ENCODE measurements at regions not wholly inside any gene's neighbourhood (a gene's known extent, or its start where the extent isn't known, plus 50 kb on each side); places are given as distances from the start of the nearest gene placed in this dataset.

DNA sequence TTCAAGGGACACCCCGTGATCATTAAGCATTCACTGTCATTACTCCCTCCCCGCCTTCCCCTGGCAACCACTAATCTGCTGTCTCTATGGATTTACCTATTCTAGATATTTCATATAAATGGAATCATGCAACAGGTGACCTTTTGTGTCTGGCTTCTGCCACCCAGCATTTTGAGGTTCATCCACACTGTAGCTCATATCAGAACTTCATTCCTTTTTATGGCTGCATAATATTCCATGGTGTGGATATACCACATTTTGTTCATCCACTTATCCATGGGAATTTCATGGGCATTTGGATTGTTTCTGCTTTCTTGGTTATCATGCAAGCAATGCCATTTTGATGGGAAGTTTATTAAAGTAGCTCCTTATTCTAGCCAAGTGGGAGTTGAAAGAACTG lies 184.2 kb upstream of the VASH1 start:
- no peak overlapping the region for H3K4me3 ChIP-seq (ENCODE audit: low read depth, low read length)
- no peak for TF ChIP-seq CTCF (conservative IDR thresholded peaks at IDR 0.05; ENCODE audit: low read depth, low read length)
- DNase-seq (ENCODE audit: low read depth) = no peak

DNA sequence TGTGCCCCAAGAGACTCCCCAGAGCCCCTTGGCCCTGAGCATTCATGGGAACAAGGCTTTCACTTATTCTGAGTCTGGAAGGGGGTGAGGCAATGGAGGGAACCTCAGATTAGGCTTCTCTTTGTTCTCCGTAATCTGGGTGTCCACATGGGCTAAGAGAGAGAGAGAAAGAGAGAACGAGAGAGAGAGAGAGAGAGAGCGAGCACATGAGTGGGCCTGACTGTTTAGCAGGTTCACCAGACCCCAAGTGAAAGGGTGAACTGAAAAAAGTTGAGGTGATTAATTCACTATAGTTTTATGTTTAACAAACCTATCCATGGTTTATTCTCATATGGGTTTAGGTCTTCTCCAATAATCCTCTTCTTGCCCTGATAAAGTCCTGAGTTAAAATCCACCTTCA lies 183.4 kb upstream of the VASH1 start:
- DNase-seq (ENCODE audit: low read depth) = no peak
- TF ChIP-seq CTCF (conservative IDR thresholded peaks at IDR 0.05; ENCODE audit: low read depth, low read length) = no peak
- no peak overlapping the region for H3K4me3 ChIP-seq (ENCODE audit: low read depth, low read length)

GRCh38 chr14:76580399-76580798 lies 180.9 kb upstream of the VASH1 start:
- TF ChIP-seq CTCF (conservative IDR thresholded peaks at IDR 0.05; ENCODE audit: low read depth, low read length) = no peak
- no peak overlapping the region for H3K4me3 ChIP-seq (ENCODE audit: low read depth, low read length)
- no peak for DNase-seq (ENCODE audit: low read depth)

- DNase-seq (ENCODE audit: low read depth) = no peak
- H3K4me3 ChIP-seq (ENCODE audit: low read depth, low read length) = no peak overlapping the region
- TF ChIP-seq CTCF (conservative IDR thresholded peaks at IDR 0.05; ENCODE audit: low read depth, low read length) = no peak
Observed at GRCh38 chr14:76580967-76581366, 180.3 kb upstream of the VASH1 start.

DNA sequence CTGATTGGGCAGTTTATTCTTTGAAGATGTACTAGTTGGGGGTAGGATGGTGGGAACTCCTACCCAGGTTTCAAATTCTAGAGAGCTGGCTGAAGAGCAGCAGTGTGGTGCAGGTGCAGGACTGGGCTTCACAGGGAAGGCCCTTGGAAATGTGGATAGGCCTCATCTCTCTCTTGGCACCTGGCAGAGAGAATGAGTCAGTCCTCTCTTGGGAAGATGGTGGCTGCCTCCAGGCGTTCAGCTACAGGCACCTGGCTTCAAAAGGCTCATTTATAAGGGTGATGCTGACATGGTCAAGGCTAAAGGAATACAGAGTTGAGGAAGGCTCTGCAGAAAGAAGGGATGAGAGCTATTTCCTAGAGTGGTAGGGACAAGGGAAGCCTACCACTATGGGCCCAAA lies 179.7 kb upstream of the VASH1 start:
- no peak overlapping the region for H3K4me3 ChIP-seq (ENCODE audit: low read depth, low read length)
- DNase-seq (ENCODE audit: low read depth) = no peak
- no peak for TF ChIP-seq CTCF (conservative IDR thresholded peaks at IDR 0.05; ENCODE audit: low read depth, low read length)

DNA sequence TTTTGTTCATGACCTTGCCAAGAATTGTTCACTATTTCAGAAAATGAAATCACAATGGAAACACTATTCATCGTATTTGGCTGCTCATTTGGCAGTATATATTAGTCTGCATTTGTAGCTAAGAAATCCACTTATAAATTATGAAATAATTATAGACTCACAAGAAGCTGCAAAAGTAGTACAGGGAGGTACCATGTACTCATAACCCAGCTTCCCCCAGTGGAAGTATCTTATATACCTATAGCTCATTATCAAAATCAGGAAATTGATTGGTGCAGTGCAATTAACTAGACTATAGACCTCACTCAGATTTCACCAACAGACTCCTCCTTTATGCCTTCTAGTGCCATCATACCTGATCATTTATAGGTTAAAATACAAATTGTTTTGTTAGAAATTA lies 178.8 kb upstream of the VASH1 start:
- H3K4me3 ChIP-seq (ENCODE audit: low read depth, low read length) = no peak overlapping the region
- no peak for DNase-seq (ENCODE audit: low read depth)
- no peak for TF ChIP-seq CTCF (conservative IDR thresholded peaks at IDR 0.05; ENCODE audit: low read depth, low read length)

DNA sequence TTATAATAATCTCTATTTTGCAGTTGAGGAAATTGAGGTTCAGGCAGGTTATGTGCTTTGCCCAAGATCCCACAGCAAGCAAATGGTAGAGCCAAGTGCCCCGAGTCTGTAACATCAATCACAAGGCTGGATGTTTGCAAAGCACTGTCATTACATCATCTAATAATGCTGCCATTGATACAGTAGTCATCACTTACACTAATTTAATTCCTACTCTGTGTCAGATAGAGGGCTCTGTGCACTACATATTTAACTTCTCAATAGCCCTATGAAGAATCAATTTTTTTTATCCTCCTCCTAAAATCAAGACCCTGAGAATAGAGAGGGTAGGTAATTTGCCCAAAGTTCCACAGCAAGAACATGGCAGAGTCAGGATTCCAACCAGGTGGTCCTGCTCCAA lies 178.1 kb upstream of the VASH1 start:
- DNase-seq (ENCODE audit: low read depth) = no peak
- TF ChIP-seq CTCF (conservative IDR thresholded peaks at IDR 0.05; ENCODE audit: low read depth, low read length) = no peak
- no peak overlapping the region for H3K4me3 ChIP-seq (ENCODE audit: low read depth, low read length)
